Esophagus squamous epithelium (tissue), 5 donors: ENCODE measurements at regions not wholly inside any gene's neighbourhood (a gene's known extent, or its start where the extent isn't known, plus 50 kb on each side); places are given as distances from the start of the nearest gene placed in this dataset.

Experiments used
- DNase-seq: peaks from one replicate; lab custom pipeline; 2025; lab: John Stamatoyannopoulos, UW
- H3K27ac ChIP-seq, 4 donors: fragments of 200-600 bp; sonication (generic); one replicate each; pipeline ENCODE4 v1.5.1; 2016 to 2019; ENCODE audit warnings: mild to moderate bottlenecking in 1 of 4
- H3K27me3 ChIP-seq, 4 donors: fragments of 200-600 bp; sonication (generic); 1 replicate in 3 of 4; 2 replicates in 1 of 4; pipeline versions ENCODE4 v1.5.1 to v1.6.0; 2017 to 2021; ENCODE audit warnings: antibody characterized with exemption in 1 of 4
- H3K36me3 ChIP-seq, 3 donors: fragments of 200-600 bp; sonication (generic); one replicate each; pipeline ENCODE4 v1.5.1; 2016 to 2019
- H3K4me1 ChIP-seq, 3 donors: fragments of 200-600 bp; sonication (generic); one replicate each; pipeline ENCODE4 v1.5.1; 2017 to 2019
- H3K4me3 ChIP-seq, 4 donors: fragments of 200-600 bp; sonication (generic); 1 replicate in 3 of 4; 2 replicates in 1 of 4; pipeline ENCODE4 v1.5.1; 2016 to 2019; ENCODE audit warnings: mild to moderate bottlenecking in 2 of 4, moderate library complexity in 1 of 4
- H3K9me3 ChIP-seq, 3 donors: fragments of 200-600 bp; sonication (generic); one replicate each; pipeline ENCODE4 v1.5.1; 2016 to 2019
- POLR2A ChIP-seq, 4 donors: fragments of 450-650 bp; IDR thresholded peaks; one replicate each; pipeline ENCODE4 v1.6.1; 2017; ENCODE audit warnings: antibody characterized with exemption in 4 of 4, mild to moderate bottlenecking in 4 of 4, moderate library complexity in 3 of 4
- WGBS, 2 donors: methylation state at CpG; one replicate each; pipeline ENCODE4 v1.1.5; 2018; 5-methylcytosine and 5-hydroxymethylcytosine counted together
- intact Hi-C: fragments of 100-400 bp; cut with DNase I; formaldehyde crosslinking; loops from one replicate; pipeline ENCODE4 v1.15.0; 2022
- TF ChIP-seq, protein P1 (sequence below), 6 experiments: fragments of 450-650 bp in 4 of 6; fragments of 200-600 bp in 2 of 6; sonication (generic) in 2 of 6; IDR thresholded peaks; one replicate each; pipeline ENCODE4 v1.5.1; 2016 to 2019; ENCODE audit warnings: antibody characterized with exemption in 6 of 6, mild to moderate bottlenecking in 4 of 6, moderate library complexity in 4 of 6
- donor health status: DM: yes; HTN: yes; CAD: no.

DNA sequence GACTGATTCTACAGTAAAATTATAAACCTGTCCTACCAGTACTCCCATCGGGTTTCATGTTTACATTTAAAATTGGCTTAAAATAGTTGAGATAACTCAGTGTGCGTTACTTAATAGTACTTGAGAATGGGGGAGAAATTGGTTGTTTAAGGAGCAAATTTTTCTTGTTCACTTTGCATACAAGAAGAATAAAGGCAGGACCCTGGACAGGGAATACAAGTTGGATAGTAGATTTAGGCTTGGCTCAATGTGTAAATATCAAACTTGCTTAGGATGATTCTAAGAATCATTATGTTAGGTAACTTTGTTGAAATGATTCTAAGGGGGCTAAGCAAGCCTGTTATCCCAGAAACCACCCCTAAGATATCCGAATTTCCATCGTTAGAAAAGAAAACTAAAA is 448.4 kb upstream of the TLE4 start:
- Histone ChIP-seq H3K4me1 (peaks cover 0 to 23% (median 0%) of the 10 kb centered on the region in 3 donors), H3K4me3 (no peak overlapping the region), H3K27ac (no peak overlapping the region), H3K27me3 (no peaks in the 10 kb centered on the region), H3K9me3 (no peaks in the 10 kb centered on the region), H3K36me3 (no peaks in the 10 kb centered on the region)
- intact Hi-C loops = no loop called here
- TF ChIP-seq, protein P1, sequence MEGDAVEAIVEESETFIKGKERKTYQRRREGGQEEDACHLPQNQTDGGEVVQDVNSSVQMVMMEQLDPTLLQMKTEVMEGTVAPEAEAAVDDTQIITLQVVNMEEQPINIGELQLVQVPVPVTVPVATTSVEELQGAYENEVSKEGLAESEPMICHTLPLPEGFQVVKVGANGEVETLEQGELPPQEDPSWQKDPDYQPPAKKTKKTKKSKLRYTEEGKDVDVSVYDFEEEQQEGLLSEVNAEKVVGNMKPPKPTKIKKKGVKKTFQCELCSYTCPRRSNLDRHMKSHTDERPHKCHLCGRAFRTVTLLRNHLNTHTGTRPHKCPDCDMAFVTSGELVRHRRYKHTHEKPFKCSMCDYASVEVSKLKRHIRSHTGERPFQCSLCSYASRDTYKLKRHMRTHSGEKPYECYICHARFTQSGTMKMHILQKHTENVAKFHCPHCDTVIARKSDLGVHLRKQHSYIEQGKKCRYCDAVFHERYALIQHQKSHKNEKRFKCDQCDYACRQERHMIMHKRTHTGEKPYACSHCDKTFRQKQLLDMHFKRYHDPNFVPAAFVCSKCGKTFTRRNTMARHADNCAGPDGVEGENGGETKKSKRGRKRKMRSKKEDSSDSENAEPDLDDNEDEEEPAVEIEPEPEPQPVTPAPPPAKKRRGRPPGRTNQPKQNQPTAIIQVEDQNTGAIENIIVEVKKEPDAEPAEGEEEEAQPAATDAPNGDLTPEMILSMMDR (IDR thresholded peaks at IDR 0.05) = no peak
- no peak for TF ChIP-seq POLR2A (IDR thresholded peaks at IDR 0.05)
- WGBS, 2 donors = 64 to 82% methylated on average over 4 of the region's 4 CpGs
- no peak for DNase-seq

DNA sequence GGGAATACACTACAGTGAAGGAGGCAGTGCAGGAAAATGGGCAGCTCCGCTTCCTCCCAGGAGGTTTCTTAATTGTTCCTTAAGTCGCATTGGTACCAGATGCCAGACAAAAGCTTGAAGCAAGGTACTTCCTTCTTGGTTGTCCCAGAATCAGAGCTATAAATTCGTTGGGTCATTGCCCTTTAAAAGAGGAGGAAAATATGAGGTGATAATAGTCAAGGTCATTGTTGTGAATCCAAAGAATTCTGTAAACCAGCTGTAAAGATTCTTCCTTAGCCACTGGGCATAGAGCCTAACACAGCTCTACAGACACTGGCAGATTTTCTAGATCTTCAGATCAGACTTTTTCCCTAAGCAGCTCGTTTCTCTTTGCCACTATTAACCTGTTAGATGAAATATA is 444.1 kb upstream of the TLE4 start:
- no peak for DNase-seq
- 36 to 55% methylated on average over 4 of the region's 4 CpGs for WGBS, 2 donors
- Histone ChIP-seq H3K4me3 (no peak overlapping the region), H3K27ac (no peak overlapping the region), H3K27me3 (no peaks in the 10 kb centered on the region), H3K36me3 (no peaks in the 10 kb centered on the region), H3K4me1 (peaks cover 0 to 13% (median 0%) of the 10 kb centered on the region in 3 donors), H3K9me3 (no peaks in the 10 kb centered on the region)
- intact Hi-C loops = no loop called here
- TF ChIP-seq, protein P1 (IDR thresholded peaks at IDR 0.05) = no peak
- no peak for TF ChIP-seq POLR2A (IDR thresholded peaks at IDR 0.05)

DNA sequence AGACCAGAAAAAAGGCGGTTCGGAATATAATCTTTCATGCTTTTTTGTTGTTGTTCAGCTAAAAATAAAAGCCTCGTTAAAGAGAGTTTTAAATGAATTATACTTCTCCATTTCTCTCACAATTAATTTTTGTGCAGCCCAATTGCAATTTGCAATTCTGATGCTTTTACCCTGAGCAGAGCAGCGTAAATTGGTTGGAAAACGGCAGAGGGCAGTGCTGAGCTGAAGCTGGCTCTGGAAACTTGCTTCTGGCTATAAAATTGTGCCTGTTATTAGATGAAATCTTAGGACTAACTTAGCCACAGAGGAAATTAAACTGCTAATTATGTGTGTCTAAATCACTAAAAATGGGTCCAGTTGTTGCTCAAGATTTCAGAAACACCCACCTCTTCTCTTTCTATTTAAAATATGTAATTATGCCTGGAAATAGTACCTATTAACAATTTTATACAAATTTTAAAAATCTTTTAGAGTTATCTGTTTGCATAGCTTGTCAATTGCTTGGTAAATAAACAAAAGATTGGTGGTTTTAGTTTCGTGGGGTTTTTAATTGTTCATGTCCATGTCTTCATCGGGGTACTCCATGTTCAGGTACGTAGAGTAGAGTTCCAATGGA is 441.8 kb upstream of the TLE4 start:
- WGBS, 2 donors = 44 to 48% methylated on average over 8 of the region's 8 CpGs
- no peak for DNase-seq
- H3K4me3 ChIP-seq = no peak overlapping the region
- no peaks in the 10 kb centered on the region for H3K27me3 ChIP-seq
- peaks cover 0 to 13% (median 0%) of the 10 kb centered on the region in 3 donors for H3K4me1 ChIP-seq
- no peak for TF ChIP-seq POLR2A (IDR thresholded peaks at IDR 0.05)
- TF ChIP-seq, protein P1 (IDR thresholded peaks at IDR 0.05) = peak; percentile 41 to 79 (median 74)
- no peaks in the 10 kb centered on the region for H3K36me3 ChIP-seq
- H3K27ac ChIP-seq = no peak overlapping the region
- intact Hi-C loops = no loop called here
- no peaks in the 10 kb centered on the region for H3K9me3 ChIP-seq

DNA sequence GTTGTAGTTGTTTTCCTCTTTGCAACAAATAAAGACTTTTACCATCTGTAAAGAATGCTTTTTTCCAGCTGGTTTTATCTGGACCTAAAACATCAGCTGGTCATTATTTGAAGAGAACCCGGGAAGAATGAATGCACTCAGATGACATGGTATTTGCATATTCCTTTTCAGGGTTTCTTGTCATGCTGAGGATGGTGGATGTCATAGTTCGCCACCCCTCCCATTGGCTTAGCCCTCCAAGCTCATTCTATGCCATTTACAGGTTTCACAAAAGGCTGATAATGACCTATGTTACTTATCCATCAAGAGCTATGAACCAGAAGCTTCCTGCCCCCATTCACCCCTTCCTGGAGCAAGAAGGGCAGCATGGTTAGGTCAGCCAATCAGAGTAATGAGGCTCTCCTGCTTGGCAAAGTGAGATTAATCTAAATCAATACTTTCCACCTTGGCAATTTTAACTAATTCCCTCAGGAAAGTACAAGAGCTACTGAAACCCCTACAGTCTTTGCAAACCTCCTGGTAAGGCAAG is 440.5 kb upstream of the TLE4 start:
- Histone ChIP-seq H3K36me3 (no peaks in the 10 kb centered on the region), H3K4me1 (peaks cover 0 to 13% (median 0%) of the 10 kb centered on the region in 3 donors), H3K9me3 (no peaks in the 10 kb centered on the region), H3K27ac (no peak overlapping the region), H3K4me3 (no peak overlapping the region), H3K27me3 (no peaks in the 10 kb centered on the region)
- no peak for DNase-seq
- intact Hi-C loops = no loop called here
- WGBS, 2 donors = 84 to 85% methylated on average over 2 of the region's 2 CpGs
- no peak for TF ChIP-seq POLR2A (IDR thresholded peaks at IDR 0.05)
- TF ChIP-seq, protein P1 (IDR thresholded peaks at IDR 0.05) = no peak

DNA sequence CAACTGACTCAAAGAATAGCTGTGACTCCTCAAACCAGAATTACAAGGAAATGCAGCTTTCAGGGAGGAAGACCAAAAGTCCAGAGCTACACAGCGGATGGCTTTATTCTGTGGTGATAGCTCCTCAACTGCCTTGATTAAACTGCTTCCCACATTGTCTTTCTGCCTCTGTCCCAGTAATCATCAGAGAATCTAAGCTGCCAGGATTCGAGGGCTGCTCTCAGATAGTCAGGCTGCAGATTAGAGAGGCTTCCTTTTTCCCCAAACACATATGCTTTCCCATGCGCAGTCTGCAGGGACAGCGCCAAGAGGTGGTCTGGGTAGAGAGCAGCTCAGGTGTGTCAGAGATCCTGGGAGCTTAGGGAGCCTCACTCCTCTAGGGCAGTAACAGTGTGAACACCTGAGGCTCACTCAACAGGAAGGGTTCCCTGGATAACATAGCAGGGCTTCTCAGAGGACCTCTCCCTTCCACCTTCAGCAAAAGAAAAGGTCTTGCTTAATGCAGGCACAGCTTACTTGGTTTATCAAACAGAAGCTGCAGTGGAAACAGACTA is 439.9 kb upstream of the TLE4 start:
- Histone ChIP-seq H3K27ac (no peak overlapping the region), H3K36me3 (no peaks in the 10 kb centered on the region), H3K9me3 (no peaks in the 10 kb centered on the region), H3K4me1 (peaks cover 0 to 13% (median 0%) of the 10 kb centered on the region in 3 donors), H3K27me3 (no peaks in the 10 kb centered on the region), H3K4me3 (no peak overlapping the region)
- WGBS, 2 donors = 61 to 86% methylated on average over 2 of the region's 4 CpGs
- no peak for TF ChIP-seq POLR2A (IDR thresholded peaks at IDR 0.05)
- TF ChIP-seq, protein P1 (IDR thresholded peaks at IDR 0.05) = no peak
- intact Hi-C loops = no loop called here
- DNase-seq = no peak
